GM19397 (cell line): ENCODE measurements at regions not wholly inside any gene's neighbourhood (a gene's known extent, or its start where the extent isn't known, plus 50 kb on each side); places are given as distances from the start of the nearest gene placed in this dataset.

Source experiments
- ATAC-seq: cut with Tn5 transposase; IDR thresholded peaks from one replicate; pipeline ENCODE4 v1.9.1; 2021; ENCODE audit warnings: mild to moderate bottlenecking, moderate library complexity; ENCODE audit not compliant: unreplicated experiment

- no peak for ATAC-seq
Measured at GRCh38 chr17:71335212-71335611, 785.6 kb upstream of the SOX9 start.

- no peak for ATAC-seq
Measured at GRCh38 chr17:71337938-71338337, 782.9 kb upstream of the SOX9 start.

- no peak for ATAC-seq
Measured at GRCh38 chr17:71338396-71338795, 782.4 kb upstream of the SOX9 start.

DNA sequence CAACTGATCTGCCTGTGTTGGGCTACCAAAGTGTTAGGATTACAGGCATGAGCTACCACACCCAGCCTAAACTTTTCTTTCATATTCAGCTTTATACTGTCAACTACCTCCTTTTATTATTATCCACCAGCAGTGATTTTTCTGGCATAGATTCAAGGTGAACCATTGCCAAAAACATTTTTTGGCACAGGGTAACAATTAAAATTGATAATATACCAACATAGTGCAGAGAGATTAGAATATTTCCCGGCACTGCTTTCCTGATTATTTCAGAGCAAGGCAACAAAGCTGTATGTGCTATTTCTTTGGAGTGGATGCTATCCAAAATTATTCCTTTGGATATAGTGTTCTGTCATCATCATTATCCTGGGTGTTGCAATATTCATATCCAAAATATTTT lies 781.6 kb upstream of the SOX9 start:
- ATAC-seq, result no peak

GRCh38 chr17:71342737-71343136 lies 778.1 kb upstream of the SOX9 start:
- no peak for ATAC-seq

- no peak for ATAC-seq
Measured at GRCh38 chr17:71349908-71350600, 770.8 kb upstream of the SOX9 start.

DNA sequence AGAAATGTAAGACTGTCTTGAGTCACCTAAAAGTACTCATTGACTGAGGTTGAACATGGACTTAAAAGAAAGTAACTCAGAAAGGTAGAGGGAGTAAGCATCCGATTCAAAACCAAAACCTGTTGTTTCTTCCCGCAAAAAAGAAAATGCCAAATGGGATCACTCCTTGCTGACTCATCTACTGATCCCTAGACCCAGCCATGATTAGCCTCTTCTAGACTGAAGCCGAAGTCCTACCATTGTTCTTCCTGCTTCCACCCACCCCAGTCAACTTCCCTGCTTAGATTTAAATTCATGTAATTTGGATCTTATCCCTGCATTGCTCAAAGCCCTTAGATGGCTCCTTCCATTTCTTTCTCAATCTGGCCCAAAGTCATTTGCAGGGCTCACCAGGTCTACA lies 760.5 kb upstream of the SOX9 start:
- no peak for ATAC-seq

- ATAC-seq, result no peak
Measured at GRCh38 chr17:71361656-71362450, 759.0 kb upstream of the SOX9 start.

DNA sequence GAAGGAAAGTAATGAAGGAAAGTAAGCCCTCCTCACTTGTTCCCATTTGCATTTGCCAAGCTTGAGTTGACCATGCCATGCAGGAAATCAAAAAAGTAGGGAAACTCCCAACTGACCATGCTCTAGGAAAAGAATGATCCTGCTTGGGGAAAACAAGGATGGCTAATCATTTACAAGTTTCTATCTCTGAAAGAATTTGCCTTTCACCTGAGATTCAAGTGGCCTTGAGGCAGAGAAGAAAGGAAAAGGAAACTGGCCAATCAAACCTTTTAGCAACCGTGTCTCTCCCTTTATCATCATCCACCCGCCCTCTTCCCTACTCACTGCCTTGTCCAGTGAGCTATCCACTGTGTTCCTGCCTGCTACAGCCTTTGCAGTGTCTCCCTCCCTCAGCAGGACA lies 757.2 kb upstream of the SOX9 start:
- ATAC-seq, result no peak

GRCh38 chr17:71371809-71372208 lies 749.0 kb upstream of the SOX9 start:
- ATAC-seq, result no peak

DNA sequence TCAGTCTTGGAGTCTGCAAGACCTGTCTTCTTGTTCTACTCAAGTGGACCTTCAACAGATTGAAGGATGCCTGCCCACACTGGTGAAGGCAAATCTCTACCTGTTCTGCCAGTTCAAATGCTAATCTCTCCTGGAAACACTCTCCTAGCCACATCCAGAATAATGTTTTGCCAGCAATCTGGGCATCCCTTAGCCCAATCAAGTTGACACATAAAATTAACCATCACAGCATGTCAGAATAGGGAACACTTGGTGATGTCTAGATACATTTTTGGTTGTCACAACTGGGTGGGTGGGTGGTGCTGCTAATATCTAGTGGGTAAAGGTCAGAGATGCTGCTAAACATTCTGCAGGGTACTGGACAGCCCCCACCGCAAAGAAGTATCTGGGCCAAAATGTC lies 744.9 kb upstream of the SOX9 start:
- ATAC-seq, result no peak

- ATAC-seq, result no peak
Measured at GRCh38 chr17:71376933-71377332, 743.9 kb upstream of the SOX9 start.

GRCh38 chr17:71378036-71378435 lies 742.8 kb upstream of the SOX9 start:
- no peak for ATAC-seq

- no peak for ATAC-seq
Measured at GRCh38 chr17:71378741-71379140, 742.1 kb upstream of the SOX9 start.

DNA sequence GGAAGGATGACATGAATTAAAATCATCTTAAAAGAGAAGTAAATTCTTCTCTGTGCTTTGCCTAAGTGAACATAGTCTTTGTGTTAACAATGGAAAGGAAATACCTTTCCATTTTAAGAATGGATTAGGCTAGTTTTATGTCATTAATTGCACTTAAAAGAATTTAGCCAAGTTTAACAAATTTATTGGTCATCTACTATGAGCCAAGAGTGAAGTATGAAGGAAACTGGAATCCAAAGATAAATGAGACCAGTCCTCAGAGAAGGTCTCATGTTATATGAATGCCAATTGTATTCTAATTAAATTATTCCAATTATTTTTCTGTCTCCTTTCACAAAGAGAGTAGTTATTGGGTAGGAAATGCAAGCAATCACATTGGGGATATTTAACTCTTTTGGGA lies 741.3 kb upstream of the SOX9 start:
- ATAC-seq, result no peak

DNA sequence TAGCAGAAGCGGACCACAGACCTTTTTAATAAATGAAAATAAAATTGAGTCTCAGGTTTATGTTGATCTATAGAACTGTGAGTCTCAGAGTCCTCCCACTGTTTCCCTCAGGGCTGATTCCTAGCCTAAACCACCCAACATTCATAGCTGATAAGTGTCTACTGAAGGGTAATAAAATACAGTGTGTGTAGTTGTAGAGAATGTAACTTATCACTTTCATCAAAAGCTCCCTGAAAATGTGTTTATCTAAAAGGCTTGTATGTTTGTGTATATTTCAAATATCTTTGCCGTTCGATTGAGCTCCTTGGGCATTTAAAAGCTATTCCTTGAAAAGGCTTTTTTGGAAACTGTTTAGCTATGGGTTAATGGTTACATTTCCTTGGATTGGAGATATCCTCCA lies 740.3 kb upstream of the SOX9 start:
- no peak for ATAC-seq

DNA sequence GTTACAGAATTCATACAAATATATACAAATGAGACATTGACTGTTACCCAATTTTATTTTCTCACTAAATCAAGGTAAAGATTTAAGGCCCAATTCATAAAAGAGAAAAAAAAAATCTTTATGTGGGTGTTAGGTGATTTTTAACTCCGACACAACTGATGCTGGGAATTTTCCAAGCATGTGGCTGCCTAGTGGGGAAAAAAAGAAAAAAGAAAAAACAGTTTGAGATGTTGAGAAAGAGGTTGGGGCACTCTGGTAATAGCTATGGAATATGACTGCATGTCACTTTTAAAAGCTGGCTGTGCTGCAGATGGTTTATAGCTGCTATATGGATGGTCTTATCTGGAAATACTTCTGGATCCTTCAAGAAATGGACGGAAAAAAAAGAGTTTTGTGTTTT lies 739.9 kb upstream of the SOX9 start:
- ATAC-seq, result no peak

DNA sequence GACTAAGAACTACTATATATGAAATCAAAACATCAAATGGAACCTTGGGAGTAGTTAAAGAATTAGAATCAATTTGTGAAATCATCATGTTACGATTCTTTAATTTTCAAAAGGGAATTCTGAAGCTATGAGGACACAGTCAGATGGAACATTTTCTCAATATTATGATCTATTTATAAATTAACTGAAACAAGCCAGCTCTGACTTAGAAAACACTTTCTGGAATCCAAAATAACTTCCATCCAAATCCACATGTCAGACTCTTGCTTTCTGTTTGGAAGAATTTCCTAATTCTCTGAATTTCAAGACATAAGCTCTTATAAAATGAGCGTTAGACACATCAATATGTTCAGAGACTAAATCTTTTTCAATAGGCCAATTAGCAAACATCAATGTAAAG lies 737.7 kb upstream of the SOX9 start:
- no peak for ATAC-seq

GRCh38 chr17:71387456-71387855 lies 733.4 kb upstream of the SOX9 start:
- ATAC-seq, result no peak

DNA sequence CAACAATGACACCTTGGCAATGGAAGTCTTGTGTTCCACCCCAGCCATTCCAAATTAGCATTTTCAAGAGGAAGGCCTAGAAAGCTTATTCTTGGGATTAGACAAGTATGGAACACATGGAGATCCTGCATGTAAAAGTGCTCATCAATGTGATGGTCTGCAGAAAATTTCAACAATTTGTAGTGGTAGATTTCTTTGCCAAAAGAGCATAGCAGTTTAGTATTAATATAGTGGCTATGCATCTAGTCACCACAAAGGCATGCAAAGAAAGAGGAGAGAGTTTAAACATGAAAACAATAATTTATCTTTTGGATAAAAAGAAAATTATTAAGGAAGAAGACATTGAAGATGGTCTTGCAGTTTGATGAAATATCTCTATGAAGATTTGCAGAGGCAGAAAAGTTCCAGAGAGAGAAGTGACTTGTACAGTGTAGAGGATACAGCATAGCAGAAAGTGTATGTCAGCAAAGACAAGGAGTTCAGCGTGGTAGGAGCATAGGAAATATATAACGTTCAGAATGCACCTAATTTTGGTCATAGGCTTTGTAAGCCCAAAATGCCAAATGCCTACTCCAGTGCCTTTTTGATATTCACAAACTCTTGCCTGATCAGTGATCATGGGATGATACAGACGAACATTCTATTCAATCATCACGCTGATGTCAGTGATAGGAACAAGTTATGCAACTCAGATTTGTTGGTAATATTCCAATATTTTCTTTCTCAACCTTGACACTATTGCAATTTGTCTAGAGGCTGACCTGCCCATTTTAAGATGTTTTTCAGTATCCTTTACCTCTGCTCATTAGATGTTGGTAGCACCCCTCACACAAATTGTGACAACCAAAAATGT lies 727.9 kb upstream of the SOX9 start:
- no peak for ATAC-seq

DNA sequence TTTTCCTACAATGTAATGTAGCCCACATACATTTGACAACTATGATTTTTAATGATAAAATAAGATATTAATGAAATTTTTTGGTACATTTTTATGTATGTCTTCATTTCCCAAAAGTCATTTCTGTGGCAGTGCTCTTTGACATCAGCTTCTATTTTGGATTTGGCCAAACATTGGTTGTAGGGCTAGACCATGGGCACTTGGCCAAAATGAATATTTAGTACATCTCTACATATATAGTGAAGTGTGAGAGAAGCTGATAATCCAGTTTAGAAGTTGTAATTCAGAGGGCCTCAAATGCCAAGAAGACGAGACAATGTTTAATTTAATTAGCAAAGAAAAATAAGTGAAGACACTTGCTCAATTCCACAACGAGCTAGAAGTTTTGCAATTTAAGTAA lies 724.9 kb upstream of the SOX9 start:
- no peak for ATAC-seq

DNA sequence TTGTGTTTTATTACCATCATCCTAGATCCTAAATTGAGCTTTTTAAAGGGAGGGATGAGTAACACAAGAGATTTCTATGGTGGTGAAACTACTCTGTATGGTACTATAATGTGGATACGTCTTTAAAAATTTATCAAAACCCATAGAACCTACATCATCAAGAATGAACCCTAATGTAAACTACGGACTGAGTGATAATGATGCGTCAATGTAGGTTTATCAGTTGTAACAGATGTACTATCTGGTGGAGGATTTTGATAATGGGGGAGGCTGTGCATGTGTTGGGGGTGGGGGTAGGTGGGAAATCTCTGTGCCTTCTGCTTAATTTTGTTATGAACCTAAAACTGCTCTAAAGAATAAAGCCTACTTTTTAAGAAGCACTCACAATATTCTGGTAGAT lies 724.1 kb upstream of the SOX9 start:
- no peak for ATAC-seq
